B cell (primary cell): ENCODE measurements at regions not wholly inside any gene's neighbourhood (a gene's known extent, or its start where the extent isn't known, plus 50 kb on each side); places are given as distances from the start of the nearest gene placed in this dataset.

Experiments
- ATAC-seq: fragments of 200-7000 bp; cut with Tn5 transposase; one replicate; pipeline ENCODE4 v1.10.0; 2021; ENCODE audit warnings: low read depth, mild to moderate bottlenecking, moderate number of reproducible peaks, moderate library complexity
- CTCF ChIA-PET: fragments of 350-600 bp; sonication (Branson Sonifier 250); formaldehyde crosslinking; loops from one replicate; lab custom pipeline; 2021; ENCODE audit warnings: antibody characterized with exemption, inconsistent platforms; lab: Charles Lee
- POLR2A ChIA-PET: fragments of 350-600 bp; sonication (Branson Sonifier 250); formaldehyde crosslinking; loops from one replicate; lab custom pipeline; 2021; ENCODE audit warnings: antibody characterized with exemption; lab: Charles Lee
- DNase-seq: peaks from one replicate; pipeline ENCODE4 v3.0.0; 2013
- H2AFZ ChIP-seq: 2 replicates; pipeline ENCODE4 v1.6.1; 2012; ENCODE audit warnings: mild to moderate bottlenecking, low read depth, low read length; ENCODE audit not compliant: insufficient read depth, poor library complexity, severe bottlenecking
- H3K27ac ChIP-seq, 2 donors: 1 replicate in 1 of 2; 2 replicates in 1 of 2; pipeline ENCODE4 v1.5.1; 2012 to 2013; ENCODE audit warnings: low read length in 2 of 2, mild to moderate bottlenecking in 2 of 2, moderate library complexity in 1 of 2
- H3K27me3 ChIP-seq, 4 experiments: fragments of 200-600 bp in 1 of 4; sonication (generic) in 1 of 4; replicated peaks in 1 of 4; 1 replicate in 2 of 4; 2 replicates in 2 of 4; pipeline versions ENCODE4 v1.6.1 to v1.7.0; 2013 to 2016; ENCODE audit warnings: low read length in 3 of 4, mild to moderate bottlenecking in 2 of 4, mixed read lengths in 1 of 4, moderate library complexity in 1 of 4; ENCODE audit not compliant: insufficient read depth in 4 of 4, control insufficient read depth in 3 of 4; ENCODE audit errors: control extremely low read depth in 1 of 4
- H3K36me3 ChIP-seq, 2 experiments: replicated peaks in 1 of 2; 1 replicate in 1 of 2; 2 replicates in 1 of 2; pipeline versions ENCODE4 v1.6.1 to v1.7.1; 2013; ENCODE audit warnings: low read length in 1 of 2; ENCODE audit not compliant: insufficient read depth in 2 of 2, control insufficient read depth in 1 of 2; ENCODE audit errors: control extremely low read depth in 1 of 2, extremely low read depth in 1 of 2
- H3K4me1 ChIP-seq, 2 donors: fragments of 200-600 bp in 1 of 2; sonication (generic) in 1 of 2; 1 replicate in 1 of 2; 2 replicates in 1 of 2; pipeline versions ENCODE4 v1.5.1 to v1.6.1; 2013 to 2017; ENCODE audit warnings: low read length in 2 of 2; ENCODE audit not compliant: control insufficient read depth in 2 of 2, insufficient read depth in 2 of 2
- H3K4me2 ChIP-seq: replicated peaks from 2 replicates; pipeline ENCODE3; 2012; ENCODE audit warnings: mild to moderate bottlenecking, low read depth, low read length; ENCODE audit not compliant: poor library complexity, severe bottlenecking
- H3K4me3 ChIP-seq, 5 experiments: fragments of 200-600 bp in 1 of 5; sonication (generic) in 1 of 5; 1 replicate in 3 of 5; 2 replicates in 2 of 5; pipeline versions ENCODE4 v1.5.1 to v1.7.0; 2011 to 2016; ENCODE audit warnings: low read length in 4 of 5, mild to moderate bottlenecking in 4 of 5, low read depth in 2 of 5, control low read depth in 1 of 5, moderate library complexity in 1 of 5; ENCODE audit not compliant: insufficient read depth in 1 of 5; ENCODE audit errors: control extremely low read depth in 1 of 5, extremely low read depth in 1 of 5
- H3K79me2 ChIP-seq: fragments of 200-600 bp; sonication (generic); one replicate; pipeline ENCODE4 v1.6.0; 2016; ENCODE audit warnings: low read length; ENCODE audit not compliant: control insufficient read depth, insufficient read depth
- H3K9ac ChIP-seq: fragments of 200-600 bp; sonication (generic); 2 replicates; pipeline ENCODE4 v1.6.1; 2017; ENCODE audit warnings: mild to moderate bottlenecking, low read length, moderate library complexity
- H3K9me3 ChIP-seq, 3 donors: one replicate each; pipeline versions ENCODE4 v1.6.1 to v1.7.1; 2013; ENCODE audit warnings: low read length in 2 of 3; ENCODE audit not compliant: control insufficient read depth in 2 of 3, insufficient read depth in 1 of 3; ENCODE audit errors: control extremely low read depth in 1 of 3
- H4K20me1 ChIP-seq: 2 replicates; pipeline ENCODE4 v1.6.0; 2012; ENCODE audit warnings: mild to moderate bottlenecking, low read length; ENCODE audit not compliant: insufficient read depth, control insufficient read depth, poor library complexity, severe bottlenecking
- H3K27ac Mint-ChIP-seq: one replicate; pipeline ENCODE4 v1.8.0; 2021; ENCODE audit warnings: mixed read lengths
- H3K27me3 Mint-ChIP-seq: one replicate; pipeline ENCODE4 v1.8.0; 2021; ENCODE audit warnings: mixed read lengths
- H3K4me1 Mint-ChIP-seq: one replicate; pipeline ENCODE4 v1.8.0; 2021; ENCODE audit warnings: mixed read lengths
- H3K4me3 Mint-ChIP-seq: one replicate; pipeline ENCODE4 v1.8.0; 2021; ENCODE audit warnings: mixed read lengths
- H3K9me3 Mint-ChIP-seq: one replicate; pipeline ENCODE4 v1.8.0; 2022; ENCODE audit warnings: mixed read lengths; ENCODE audit not compliant: insufficient read depth
- CTCF ChIP-seq: fragments of 200-600 bp; IDR thresholded peaks from one replicate; pipeline ENCODE4 v1.8.0; 2022; ENCODE audit warnings: antibody characterized with exemption, mild to moderate bottlenecking
- EZH2 ChIP-seq: IDR thresholded peaks from 2 replicates; pipeline ENCODE4 v1.6.1; 2012; ENCODE audit warnings: borderline replicate concordance, low read depth, mild to moderate bottlenecking, moderate library complexity, low read length; ENCODE audit not compliant: insufficient read depth, poor library complexity, severe bottlenecking
- WGBS: methylation state at CpG from one replicate; pipeline ENCODE4 v1.1.5; 2013; ENCODE audit warnings: missing lambda C conversion rate; ENCODE audit not compliant: insufficient coverage; 5-methylcytosine and 5-hydroxymethylcytosine counted together
- intact Hi-C: fragments of 100-400 bp; cut with micrococcal nuclease; formaldehyde crosslinking; loops from one replicate; pipeline ENCODE4 v1.10.0; 2022

- ChIA-PET CTCF (no interaction called here), POLR2A (no interaction called here)
- Histone ChIP-seq H2AFZ (no peak overlapping the region), H3K27me3 (no peaks in the 10 kb centered on the region), H3K4me1 (no peaks in the 10 kb centered on the region), H3K9me3 (peaks cover 0 to 13% (median 0%) of the 10 kb centered on the region in 3 donors), H3K9ac (no peak overlapping the region), H3K79me2 (no peaks in the 10 kb centered on the region), H3K36me3 (no peaks in the 10 kb centered on the region), H4K20me1 (no peaks in the 10 kb centered on the region), H3K27ac (no peak overlapping the region), H3K4me2 (no peak overlapping the region), H3K4me3 (no peak overlapping the region)
- no peaks in the 10 kb centered on the region for H3K4me1 Mint-ChIP-seq
- ATAC-seq (no peak), DNase-seq (no peak)
- intact Hi-C loops, result no loop called here
- WGBS, result 60% methylated on average over 1 of the region's 4 CpGs
- H3K4me3 Mint-ChIP-seq, result no peak overlapping the region
- H3K9me3 Mint-ChIP-seq, result peaks cover 7% of the 10 kb centered on the region
- no peaks in the 10 kb centered on the region for H3K27me3 Mint-ChIP-seq
- TF ChIP-seq CTCF (no peak), EZH2 (no peak)
- no peak overlapping the region for H3K27ac Mint-ChIP-seq
Observed at GRCh38 chr5:174642816-174643405, 81.5 kb upstream of the MSX2 start.

GRCh38 chr5:174644436-174644835 is 79.9 kb upstream of the MSX2 start:
- Histone ChIP-seq H3K9me3 (peaks cover 0 to 18% (median 0%) of the 10 kb centered on the region in 3 donors), H3K4me3 (no peak overlapping the region), H3K79me2 (no peaks in the 10 kb centered on the region), H3K27ac (no peak overlapping the region), H3K36me3 (no peaks in the 10 kb centered on the region), H3K9ac (no peak overlapping the region), H2AFZ (no peak overlapping the region), H3K4me2 (no peak overlapping the region), H3K4me1 (no peaks in the 10 kb centered on the region), H3K27me3 (no peaks in the 10 kb centered on the region), H4K20me1 (no peaks in the 10 kb centered on the region)
- no peak for TF ChIP-seq EZH2
- no peak for TF ChIP-seq CTCF
- intact Hi-C loops, result no loop called here
- Mint-ChIP-seq H3K27me3 (no peaks in the 10 kb centered on the region), H3K4me1 (no peaks in the 10 kb centered on the region), H3K27ac (no peak overlapping the region), H3K9me3 (peaks cover 8% of the 10 kb centered on the region), H3K4me3 (no peak overlapping the region)
- WGBS, result no CpG with 5 or more reads among the region's 3 CpGs
- CTCF ChIA-PET, result no interaction called here
- DNase-seq (no peak), ATAC-seq (no peak)
- POLR2A ChIA-PET, result no interaction called here
